CMK (cell line): ENCODE measurements at regions not wholly inside any gene's neighbourhood (a gene's known extent, or its start where the extent isn't known, plus 50 kb on each side); places are given as distances from the start of the nearest gene placed in this dataset.

Experiments
- DNase-seq: peaks from one replicate; pipeline ENCODE4 v3.0.0-alpha.2; 2010; ENCODE audit warnings: low read depth

DNA sequence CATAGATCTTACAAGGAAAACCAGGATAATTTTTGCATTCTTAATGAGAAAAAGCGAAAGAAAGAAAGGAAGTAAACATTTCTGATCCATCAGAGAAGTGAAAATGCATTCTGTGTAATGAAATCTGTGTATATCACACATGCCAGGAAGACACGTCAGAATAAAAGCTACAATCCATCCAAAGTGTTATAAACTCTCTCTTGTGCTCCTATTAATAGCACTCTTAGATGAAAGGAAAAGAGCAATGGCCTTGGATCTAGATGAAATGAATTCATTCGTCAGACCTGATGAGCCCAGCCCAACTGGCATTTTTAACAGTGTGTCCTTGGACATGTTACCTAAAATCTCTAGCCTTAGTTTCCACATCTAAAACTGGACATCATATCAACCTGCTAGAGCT, 885.5 kb downstream of the CDH11 start:
- no peak for DNase-seq

DNA sequence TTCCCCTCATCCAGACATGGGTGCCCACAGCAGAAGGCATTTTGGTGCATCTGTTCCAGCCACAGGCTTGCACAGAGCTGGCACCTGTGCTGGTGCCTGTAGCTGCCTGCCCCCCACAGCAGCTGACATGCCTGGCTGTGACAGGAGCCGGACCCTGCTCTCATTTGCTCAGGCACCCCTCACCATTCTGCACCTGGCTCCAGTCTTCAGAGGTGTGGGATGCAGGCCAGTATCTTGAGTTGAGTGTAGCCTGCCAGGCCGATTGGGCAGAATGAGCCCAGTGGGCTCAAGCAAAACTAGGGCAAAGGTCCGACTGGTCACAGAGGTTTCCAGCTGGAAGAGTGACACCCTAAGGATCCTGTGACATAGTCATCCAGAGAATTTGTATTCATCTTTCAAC, 887.7 kb downstream of the CDH11 start:
- DNase-seq, result no peak

DNA sequence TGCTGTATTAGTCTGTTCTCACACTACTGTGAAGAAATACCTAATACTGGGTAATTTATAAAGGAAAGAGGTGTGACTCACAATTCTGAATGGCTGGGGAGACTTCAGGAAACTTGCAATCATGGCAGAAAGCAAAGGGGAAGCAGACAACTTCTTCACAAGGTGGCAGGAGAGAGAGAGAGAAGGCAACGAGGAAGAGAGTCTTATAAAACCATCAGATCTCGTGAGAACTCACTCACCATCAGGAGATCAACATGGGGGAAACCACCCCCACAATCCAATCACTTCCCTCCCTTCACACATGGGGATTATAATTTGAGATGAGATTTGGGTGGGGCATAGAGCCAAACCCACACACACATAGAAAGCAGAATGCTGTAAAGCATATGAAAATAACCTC, 896.2 kb downstream of the CDH11 start:
- no peak for DNase-seq

DNA sequence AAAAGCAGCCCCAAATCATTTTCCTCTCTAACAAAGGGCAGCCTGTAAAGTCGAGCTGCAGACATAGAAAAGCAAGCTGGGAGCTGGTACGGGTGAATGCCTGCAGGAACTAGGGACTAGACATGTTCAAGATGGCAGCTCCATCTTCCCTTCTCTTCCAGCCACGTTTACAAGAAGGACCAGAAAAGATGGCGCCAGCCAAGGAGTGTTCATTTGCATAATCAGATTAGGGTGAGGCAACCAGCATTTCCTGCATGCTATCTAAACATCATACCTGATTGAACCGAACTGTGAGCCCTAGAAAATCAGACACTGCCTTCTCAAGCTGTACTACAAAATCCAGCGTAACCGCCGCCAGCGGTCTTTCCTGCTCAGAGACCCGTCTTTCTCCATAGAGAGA, 896.8 kb downstream of the CDH11 start:
- DNase-seq, result no peak

DNA sequence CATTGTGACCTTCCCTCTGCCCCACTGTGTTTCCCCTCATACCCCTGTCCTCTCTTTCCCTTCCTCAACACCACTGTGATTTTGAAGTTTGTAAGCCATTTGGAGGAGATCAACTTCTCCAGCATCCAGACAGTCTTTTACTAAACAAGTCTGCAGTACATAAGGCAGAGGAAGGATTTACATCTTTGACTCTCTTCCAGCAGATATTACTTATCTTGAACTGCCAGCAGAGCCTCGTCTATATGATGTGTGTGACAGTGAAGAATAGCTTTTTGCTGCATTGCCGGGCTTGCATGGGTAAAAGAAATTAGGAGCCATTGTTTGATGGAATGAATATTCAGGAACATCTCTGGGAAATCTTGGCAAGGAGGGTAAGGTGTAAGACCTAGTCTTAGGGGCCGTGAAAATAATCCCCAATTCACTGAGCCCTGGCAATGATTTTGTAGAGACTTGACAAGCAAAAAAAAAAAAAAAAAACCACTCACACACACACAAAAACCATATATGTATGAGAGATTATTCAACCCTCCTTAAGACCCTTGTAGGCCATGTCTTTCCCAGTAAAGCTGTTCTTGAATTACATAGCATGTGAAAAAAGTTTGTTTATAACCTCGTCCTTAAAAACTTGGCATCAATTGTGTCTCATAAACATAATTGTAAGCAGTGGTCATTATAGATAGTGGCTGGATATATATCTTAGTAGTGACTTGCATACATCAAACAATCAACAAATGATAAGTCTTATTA, 903.9 kb downstream of the CDH11 start:
- DNase-seq, result no peak

DNA sequence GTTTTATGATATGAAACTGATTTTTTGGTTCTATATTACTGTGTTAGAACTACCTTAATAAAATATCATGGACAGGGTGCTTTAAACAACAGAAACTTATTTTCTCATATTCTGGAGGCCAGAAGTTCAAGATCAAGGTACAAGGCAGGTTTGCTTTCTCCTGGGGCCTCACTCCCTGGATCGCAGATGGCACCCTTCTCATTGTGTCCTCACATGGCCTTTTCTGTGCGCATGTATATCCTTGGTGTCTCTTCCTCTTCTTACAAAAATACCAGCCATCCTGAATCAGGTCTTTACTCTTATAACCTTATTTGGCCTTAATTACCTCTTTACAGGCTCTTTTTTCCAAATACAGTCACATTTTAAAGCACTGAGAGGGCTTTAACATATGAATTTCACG, 906.1 kb downstream of the CDH11 start:
- DNase-seq, result no peak

DNA sequence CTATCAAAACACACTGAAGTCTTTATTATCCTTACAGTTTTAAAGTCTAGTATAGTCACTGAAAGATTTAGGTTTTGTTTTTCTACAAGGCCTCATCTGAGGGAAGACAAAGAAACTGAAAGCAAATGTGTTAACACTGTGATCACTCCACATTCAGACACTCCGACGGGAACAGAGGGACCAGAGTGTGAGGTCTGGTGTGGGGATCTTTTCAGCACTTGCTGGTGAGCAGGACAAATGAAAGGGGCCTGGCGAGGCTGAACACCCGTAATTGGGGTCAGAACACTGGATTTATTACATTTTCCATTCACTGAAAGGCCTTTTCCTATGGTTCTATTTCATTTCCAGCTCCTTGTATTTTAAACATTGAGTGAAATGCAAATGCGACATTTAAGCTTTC, 910.5 kb downstream of the CDH11 start:
- no peak for DNase-seq

DNA sequence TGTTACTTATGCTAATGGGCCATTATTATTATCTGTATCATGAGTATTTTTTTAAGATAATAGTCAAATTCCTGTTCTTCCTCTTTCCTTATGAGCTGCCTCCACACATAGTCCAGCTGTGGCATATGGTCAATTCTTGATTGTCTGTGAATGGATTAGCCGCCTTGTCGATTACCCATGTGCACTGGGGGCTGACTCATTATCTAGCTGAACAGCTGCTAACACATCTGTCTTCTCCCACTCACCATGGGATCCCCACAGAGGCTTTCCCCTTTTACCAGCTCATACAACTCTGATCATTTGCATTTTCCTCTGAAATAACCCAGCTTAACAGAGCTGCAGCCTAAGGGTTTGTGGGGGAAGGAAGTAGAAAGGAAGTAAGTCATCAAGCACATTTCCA, 915.0 kb downstream of the CDH11 start:
- no peak for DNase-seq

DNA sequence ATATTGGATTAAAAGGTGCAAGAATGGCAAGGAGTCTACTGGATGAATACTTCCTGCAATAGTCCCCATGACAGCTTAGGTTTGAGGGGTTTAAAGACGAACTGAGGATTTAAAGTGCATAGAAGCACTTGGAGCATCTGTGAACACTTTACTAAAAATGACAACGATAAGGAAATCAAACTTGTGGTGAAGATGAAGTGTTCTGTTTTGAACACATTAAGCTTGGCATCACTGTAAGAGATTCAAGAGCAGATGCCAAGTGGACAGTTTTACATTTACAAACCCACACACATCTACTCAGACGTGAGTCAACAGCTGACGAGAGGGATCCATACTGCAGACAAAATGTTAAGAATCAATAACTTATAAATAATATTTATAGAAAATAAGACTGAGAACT, 918.7 kb downstream of the CDH11 start:
- no peak for DNase-seq

DNA sequence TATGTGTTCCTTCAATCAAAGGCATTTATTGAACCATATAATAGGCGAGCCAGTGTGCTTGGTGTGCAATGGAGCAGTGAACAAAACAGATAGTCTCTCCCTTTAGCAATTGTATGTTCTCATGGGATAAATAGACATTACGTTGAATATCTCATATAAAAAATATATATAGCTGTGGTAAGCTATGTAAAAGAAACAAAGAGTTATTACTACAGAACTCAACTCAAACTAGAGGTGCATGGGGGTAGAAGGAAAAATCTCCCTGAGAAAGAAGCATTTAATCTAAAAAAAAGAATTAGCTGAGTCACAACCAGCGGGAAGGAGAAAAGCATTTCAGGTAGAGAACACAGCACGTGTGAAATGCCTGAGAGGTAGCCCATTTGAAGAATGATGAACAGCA, 919.3 kb downstream of the CDH11 start:
- DNase-seq, result no peak

DNA sequence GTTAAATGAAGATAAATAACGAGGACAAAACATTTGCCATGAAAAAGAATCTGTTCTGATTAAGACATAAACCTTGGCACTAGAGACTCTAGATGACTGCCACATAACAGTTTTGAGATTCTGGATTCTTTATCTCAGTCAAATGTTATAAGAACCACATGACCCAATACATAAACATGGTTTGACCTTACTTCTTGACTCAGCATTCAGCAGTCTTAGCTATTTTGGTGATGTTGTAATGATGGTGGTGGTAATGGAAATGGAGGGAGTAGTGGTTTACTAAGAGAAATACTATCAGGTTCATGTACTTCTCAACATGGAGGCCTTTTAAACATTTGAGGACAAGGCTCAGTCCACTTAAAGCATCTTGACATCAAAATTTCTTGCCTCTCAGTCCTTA, 925.4 kb downstream of the CDH11 start:
- DNase-seq, result no peak

DNA sequence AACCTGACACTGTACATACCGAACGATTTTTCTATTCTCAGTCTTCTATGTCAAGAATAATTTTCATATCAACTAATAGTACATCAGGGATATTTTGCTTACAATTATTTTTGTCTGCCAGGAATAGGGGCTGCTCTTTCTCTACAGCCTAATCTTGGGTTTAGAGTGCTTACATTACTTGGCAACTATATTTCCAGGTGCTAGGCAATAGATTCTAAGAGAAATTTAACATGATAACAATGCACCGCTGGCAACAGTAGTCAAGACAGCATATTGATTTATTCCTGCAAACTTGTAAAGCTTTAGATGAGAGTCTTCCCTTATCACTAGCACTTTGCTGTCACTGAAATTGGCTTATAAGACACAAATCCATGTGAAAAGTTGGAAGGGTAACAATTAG, 935.9 kb downstream of the CDH11 start:
- no peak for DNase-seq

DNA sequence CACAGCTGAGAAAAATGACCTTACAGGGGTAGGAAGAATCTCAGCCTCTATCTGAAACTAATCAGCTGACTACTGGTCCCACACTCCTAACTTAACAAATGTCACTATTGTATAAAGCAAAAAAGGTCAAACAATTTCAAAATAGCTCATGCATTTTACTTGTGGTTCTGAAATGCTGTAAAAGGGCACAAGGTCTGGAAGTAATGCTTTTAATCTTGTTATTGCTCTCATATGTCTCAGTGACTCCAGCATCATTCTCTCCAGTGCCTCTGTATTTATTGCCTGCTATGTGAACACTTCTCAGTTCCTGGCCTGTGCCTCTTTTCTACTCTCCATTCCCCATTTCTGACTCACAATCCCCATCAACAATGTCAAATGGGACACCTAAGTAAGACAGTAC, 937.7 kb downstream of the CDH11 start:
- DNase-seq, result no peak

DNA sequence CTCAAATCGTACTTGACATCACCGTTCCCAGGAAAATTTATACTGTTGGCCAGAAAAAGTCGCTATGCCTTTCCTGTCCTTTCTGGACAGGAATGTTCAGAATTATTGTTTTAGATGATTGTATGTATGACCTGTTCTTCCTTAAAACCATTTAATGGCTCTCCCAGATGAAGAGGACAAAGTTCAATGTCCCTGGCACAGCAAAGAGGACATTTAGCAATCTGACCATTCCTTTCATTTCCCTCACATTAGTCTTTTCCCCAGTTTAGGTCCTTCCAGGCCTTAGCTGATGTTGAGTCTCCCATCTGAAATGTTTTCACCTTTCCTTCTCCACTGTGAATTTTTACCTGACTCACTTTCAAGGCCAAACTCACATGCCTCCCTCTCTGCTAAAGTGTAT, 938.9 kb downstream of the CDH11 start:
- no peak for DNase-seq

DNA sequence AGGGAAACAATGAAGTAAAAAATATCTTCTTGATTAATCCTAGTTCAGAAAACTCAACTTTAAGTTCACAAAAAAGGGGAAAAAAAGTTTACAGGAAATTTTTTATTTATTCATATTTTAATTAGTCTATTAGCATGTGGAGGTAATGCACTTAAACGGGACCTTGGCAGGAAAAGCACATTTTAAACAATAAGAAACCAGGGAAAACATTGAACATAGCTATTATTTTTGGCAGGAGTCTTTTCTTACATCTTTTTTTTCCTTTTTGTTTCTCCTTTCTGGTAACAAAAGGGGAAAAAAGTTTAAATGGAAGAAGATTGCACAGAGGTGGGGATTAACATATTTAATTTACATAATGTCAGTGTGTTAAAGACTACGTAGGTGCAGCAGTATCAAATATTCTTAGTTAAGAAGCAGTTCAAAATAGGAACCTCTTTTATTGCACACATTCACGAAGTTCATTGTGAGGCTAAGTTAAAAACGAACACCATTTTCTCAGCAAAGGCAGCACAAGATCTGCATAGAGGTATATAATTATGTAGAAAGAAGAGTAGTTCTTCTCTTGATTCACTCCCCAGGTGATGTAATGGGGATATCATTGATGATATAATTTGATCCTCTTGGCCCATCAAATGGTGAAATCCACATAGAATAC, 940.5 kb downstream of the CDH11 start:
- no peak for DNase-seq

DNA sequence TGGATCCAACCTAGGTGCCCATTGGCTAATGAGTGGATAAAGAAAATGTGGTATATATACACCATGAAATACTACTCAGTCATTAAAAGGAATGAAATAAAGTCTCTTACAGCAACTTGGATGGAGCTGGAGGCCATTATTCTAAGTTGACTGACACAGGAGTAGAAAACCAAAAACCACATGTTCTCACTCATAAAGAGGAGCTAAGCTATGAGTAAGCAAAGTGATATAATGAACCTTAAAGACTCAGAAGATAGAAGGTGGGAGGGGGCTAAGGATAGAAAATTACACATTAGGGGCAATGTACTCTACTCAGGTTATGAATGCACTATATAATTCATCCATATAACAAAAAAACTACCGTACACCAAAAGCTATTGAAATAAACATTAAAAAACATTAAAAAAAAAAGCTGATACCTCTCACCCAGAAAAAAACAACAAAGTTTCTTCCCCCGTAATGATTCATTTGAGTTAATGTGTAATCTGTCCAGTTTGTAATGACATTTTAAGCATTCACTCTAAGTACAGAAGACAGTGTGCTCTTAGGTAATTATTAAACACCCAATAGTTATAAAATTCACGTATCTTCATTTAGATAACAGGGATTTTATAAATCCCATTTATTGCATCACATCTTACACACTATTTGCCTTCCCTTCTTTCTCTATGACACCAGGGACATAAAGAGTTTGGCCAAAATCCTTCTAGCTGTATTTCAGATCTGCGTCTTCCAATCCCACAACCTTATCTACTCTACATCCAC, 941.5 kb downstream of the CDH11 start:
- no peak for DNase-seq

DNA sequence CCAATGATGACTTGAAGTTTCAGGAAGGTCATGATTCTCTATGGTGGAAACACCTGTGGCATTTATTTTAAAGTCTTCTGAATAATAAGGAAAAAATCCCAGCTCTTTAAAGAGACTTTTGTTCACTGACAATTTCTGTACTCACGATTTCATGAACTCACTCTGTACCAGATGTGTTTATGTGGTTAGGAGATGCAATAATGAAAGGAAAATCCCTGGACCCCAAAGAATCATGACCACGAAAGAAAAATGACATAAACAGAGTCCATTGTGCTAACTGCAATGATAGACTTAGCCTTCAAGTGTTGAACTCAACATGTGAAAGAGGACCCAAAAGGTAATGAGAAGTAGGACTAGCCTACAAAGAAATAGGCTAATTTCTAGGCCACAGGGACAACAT, 947.5 kb downstream of the CDH11 start:
- DNase-seq, result no peak

DNA sequence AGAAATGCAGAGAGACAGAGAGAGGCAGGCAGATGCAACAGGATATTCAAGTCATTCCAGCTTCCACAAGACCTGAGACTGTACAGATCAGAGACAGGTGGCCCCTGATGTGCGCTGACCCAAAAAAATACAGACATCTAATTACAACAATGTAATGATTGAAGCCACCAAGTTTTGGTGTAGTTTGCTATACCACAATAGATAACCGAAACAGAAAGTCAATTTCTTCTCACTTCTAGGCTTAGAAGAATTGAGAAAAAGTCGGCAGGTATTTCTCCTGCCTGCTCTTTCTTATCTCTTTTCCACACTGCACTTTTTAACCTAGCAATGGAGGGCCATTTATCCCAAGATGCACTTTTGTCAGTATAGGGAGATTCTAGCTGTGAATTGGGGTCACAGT, 949.2 kb downstream of the CDH11 start:
- no peak for DNase-seq

DNA sequence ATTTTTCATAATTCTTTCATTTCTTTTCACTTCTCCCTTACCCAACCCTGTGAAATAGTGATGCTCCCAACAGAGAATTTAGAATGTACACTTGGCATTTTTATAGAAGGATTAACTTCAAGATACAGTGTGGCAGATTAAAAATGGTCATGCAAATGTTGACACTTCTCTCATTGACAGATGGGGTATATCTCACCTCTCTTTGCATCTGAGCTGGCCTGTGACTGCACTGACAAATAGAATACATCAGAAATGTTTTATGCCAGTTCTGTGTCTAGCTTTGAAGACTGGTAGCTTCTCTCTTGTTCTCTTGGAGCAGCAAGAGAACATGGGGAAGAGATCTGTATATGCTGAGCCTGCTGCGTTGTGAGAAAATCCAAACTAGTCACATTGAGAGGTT, 949.6 kb downstream of the CDH11 start:
- DNase-seq, result no peak

DNA sequence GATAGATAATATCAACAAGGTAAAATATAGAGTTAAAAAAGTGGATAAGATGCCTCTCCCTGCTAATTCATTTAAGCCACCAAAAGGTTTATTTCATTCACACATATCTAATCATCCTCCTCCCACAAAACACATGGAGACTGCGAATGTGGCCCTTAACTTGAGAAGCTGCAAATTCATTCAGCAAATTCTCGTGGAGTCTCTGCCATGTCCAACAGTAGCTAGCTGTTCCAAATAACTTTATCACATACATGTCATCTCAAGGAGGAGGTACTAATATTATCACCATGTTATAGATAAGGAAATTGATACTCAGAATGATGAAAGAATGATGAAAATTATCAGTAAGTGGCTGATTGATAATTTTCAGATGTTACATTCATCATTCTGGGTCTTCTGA, 950.2 kb downstream of the CDH11 start:
- no peak for DNase-seq

DNA sequence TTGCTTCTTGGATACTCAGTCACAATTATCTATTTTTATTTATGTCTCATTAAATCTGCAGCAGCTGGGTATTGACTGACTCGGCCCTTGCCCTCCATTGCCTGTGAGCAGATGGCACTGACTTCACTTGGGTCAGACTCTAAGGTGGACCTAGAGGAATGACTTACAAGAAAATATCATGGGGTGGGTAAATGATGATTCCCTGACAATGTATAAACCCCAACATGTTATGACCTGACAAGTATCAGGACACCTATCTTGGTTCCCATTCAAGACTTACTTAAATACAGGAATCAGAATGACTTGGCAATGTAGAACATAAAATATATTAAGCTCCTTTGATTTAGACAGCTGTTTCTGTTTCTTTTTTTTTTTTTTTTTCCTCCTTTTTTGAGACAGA, 953.5 kb downstream of the CDH11 start:
- no peak for DNase-seq

DNA sequence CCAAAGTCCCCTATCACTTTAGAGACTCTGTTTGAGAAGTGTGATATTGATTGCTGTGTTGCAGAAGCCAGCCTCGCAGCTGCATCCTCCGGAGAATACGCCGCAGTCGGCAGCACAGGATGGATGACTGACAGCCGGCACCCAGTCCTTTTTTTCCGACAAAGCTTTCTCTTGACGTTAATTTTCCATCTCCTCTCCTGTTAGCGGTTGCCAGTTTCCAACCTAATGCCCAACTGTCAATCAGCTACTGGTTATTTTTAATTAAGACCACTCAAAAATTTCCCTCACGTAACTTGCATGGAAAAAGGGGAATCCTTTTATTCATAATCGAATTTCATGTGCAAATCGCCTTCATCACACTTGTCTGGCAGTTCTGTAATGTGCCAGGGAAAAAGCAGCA, 953.9 kb downstream of the CDH11 start:
- no peak for DNase-seq

DNA sequence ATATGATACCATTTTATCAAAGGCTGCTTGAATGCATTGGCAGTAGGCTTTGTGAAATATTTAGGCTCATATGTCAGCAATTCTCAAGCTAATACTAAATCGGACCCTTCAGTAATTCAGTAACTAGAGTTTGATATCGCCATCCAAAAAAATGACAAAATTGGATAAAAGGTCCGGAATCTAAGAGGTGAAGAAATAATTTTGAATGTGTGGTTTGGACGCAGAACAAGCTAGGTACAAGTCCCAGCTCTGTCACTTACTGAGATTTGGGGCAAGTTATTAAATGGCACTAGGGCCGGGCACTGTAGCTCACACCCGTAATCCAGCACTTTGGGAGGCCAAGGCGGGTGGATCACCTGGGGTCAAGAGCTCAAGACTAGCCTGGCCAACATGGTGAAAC, 956.5 kb downstream of the CDH11 start:
- no peak for DNase-seq
